IMR-90 (cell line): ENCODE measurements at regions not wholly inside any gene's neighbourhood (a gene's known extent, or its start where the extent isn't known, plus 50 kb on each side); places are given as distances from the start of the nearest gene placed in this dataset.

Source experiments
- ATAC-seq: fragments of 200-7000 bp; cut with Tn5 transposase; 2 replicates; pipeline ENCODE4 v1.9.1; 2020; ENCODE audit warnings: low read depth, mild to moderate bottlenecking, moderate library complexity
- BruUV-seq: library from RNA; stranded (reverse); fragments of 400-500 nt; replicated peaks from 2 replicates; lab custom pipeline; 2021; lab: Mats Ljungman, UMichigan
- CTCF ChIA-PET: fragments of 300-600 bp; formaldehyde crosslinking; extraction: SDS; loops from one replicate; lab custom pipeline; 2021; ENCODE audit warnings: antibody characterized with exemption; lab: Yijun Ruan, JAX
- POLR2A ChIA-PET: fragments of 300-600 bp; sonication (Branson Sonifier 250); formaldehyde crosslinking; loops from one replicate; lab custom pipeline; 2022; ENCODE audit warnings: antibody characterized with exemption; ENCODE audit not compliant: unreplicated experiment; lab: Charles Lee
- DNase-seq: peaks from one replicate; pipeline ENCODE4 v3.0.0; 2013
- H2AFZ ChIP-seq: replicated peaks from 2 replicates; pipeline ENCODE3; 2013; ENCODE audit warnings: low read length, mild to moderate bottlenecking; ENCODE audit not compliant: poor library complexity
- H2AK5ac ChIP-seq: 2 replicates; pipeline ENCODE4 v1.6.1; 2013; ENCODE audit warnings: low read depth, low read length, inconsistent platforms
- H2AK9ac ChIP-seq: replicated peaks from 2 replicates; pipeline ENCODE3; 2013; ENCODE audit warnings: mild to moderate bottlenecking, low read depth, low read length, moderate library complexity; ENCODE audit not compliant: poor library complexity
- H2BK120ac ChIP-seq: 2 replicates; pipeline ENCODE4 v1.6.1; 2013; ENCODE audit warnings: low read depth, low read length, inconsistent platforms
- H2BK15ac ChIP-seq: 3 replicates; pipeline ENCODE4 v1.6.1; 2013; ENCODE audit warnings: low read depth, low read length, inconsistent platforms
- H2BK20ac ChIP-seq: 2 replicates; pipeline ENCODE4 v1.6.1; 2013; ENCODE audit warnings: low read depth, mild to moderate bottlenecking, inconsistent platforms, low read length, moderate library complexity
- H2BK5ac ChIP-seq: 2 replicates; pipeline ENCODE4 v1.6.1; 2013; ENCODE audit warnings: mild to moderate bottlenecking, low read depth, low read length, inconsistent platforms; ENCODE audit not compliant: poor library complexity, severe bottlenecking
- H3K14ac ChIP-seq: replicated peaks from 2 replicates; pipeline ENCODE4 v1.6.1; 2013; ENCODE audit warnings: low read depth, low read length, inconsistent platforms
- H3K18ac ChIP-seq: 2 replicates; pipeline ENCODE4 v1.6.1; 2013; ENCODE audit warnings: low read depth, low read length, control low read depth
- H3K23ac ChIP-seq: 2 replicates; pipeline ENCODE4 v1.6.1; 2013; ENCODE audit warnings: low read depth, low read length, inconsistent platforms
- H3K27ac ChIP-seq: 2 replicates; pipeline ENCODE4 v1.5.1; 2013; ENCODE audit warnings: mild to moderate bottlenecking, control low read depth, low read length; ENCODE audit not compliant: insufficient read depth
- H3K27me3 ChIP-seq: 2 replicates; pipeline ENCODE4 v1.6.1; 2013; ENCODE audit warnings: low read length; ENCODE audit not compliant: control insufficient read depth, insufficient read depth
- H3K36me3 ChIP-seq: 2 replicates; pipeline ENCODE4 v1.6.1; 2013; ENCODE audit warnings: low read length, mixed read lengths; ENCODE audit not compliant: control insufficient read depth, insufficient read depth
- H3K4ac ChIP-seq: 2 replicates; pipeline ENCODE4 v1.6.1; 2013; ENCODE audit warnings: low read depth, low read length, inconsistent platforms
- H3K4me1 ChIP-seq: 2 replicates; pipeline ENCODE4 v1.6.1; 2013; ENCODE audit warnings: low read length, mixed read lengths; ENCODE audit not compliant: control insufficient read depth, insufficient read depth
- H3K4me2 ChIP-seq: 2 replicates; pipeline ENCODE4 v1.6.1; 2013; ENCODE audit warnings: low read depth, mild to moderate bottlenecking, control low read depth, low read length, moderate library complexity
- H3K4me3 ChIP-seq: 2 replicates; pipeline ENCODE4 v1.5.1; 2013; ENCODE audit warnings: low read depth, mild to moderate bottlenecking, control low read depth, low read length, moderate library complexity; ENCODE audit not compliant: insufficient read depth
- H3K56ac ChIP-seq: 2 replicates; pipeline ENCODE4 v1.6.1; 2013; ENCODE audit warnings: low read length, inconsistent platforms; ENCODE audit not compliant: insufficient read depth; ENCODE audit errors: extremely low read depth
- H3K79me1 ChIP-seq, 2 experiments: 2 replicates each; pipeline ENCODE4 v1.6.1; 2013; ENCODE audit warnings: low read length in 2 of 2, inconsistent platforms in 1 of 2, low read depth in 1 of 2
- H3K9ac ChIP-seq: 2 replicates; pipeline ENCODE4 v1.6.1; 2013; ENCODE audit warnings: low read depth, low read length, control low read depth
- H3K9me1 ChIP-seq: 2 replicates; pipeline ENCODE4 v1.6.1; 2013; ENCODE audit warnings: low read length, inconsistent platforms; ENCODE audit not compliant: insufficient read depth
- H3K9me3 ChIP-seq: 2 replicates; pipeline ENCODE4 v1.6.1; 2013; ENCODE audit warnings: low read length; ENCODE audit not compliant: control insufficient read depth, insufficient read depth
- H4K20me1 ChIP-seq: 2 replicates; pipeline ENCODE4 v1.6.1; 2013; ENCODE audit warnings: low read length, inconsistent platforms; ENCODE audit not compliant: insufficient read depth
- H4K5ac ChIP-seq: 2 replicates; pipeline ENCODE4 v1.6.1; 2013; ENCODE audit warnings: mild to moderate bottlenecking, low read depth, low read length, control low read depth
- H4K8ac ChIP-seq, 2 experiments: 2 replicates each; pipeline ENCODE4 v1.6.1; 2013; ENCODE audit warnings: low read depth in 2 of 2, low read length in 2 of 2, control low read depth in 1 of 2, inconsistent platforms in 1 of 2
- H4K91ac ChIP-seq: 2 replicates; pipeline ENCODE4 v1.6.1; 2013; ENCODE audit warnings: low read depth, low read length, inconsistent platforms; ENCODE audit not compliant: insufficient read depth
- BHLHE40 ChIP-seq: fragments of 150-350 bp; IDR thresholded peaks from 2 replicates; pipeline ENCODE4 v1.6.1; 2016; ENCODE audit warnings: mild to moderate bottlenecking, low read depth, low read length
- CEBPB ChIP-seq: IDR thresholded peaks from 2 replicates; pipeline ENCODE4 v1.6.1; 2012; ENCODE audit warnings: low read depth, low read length, improper control_type of control experiment
- CHD1 ChIP-seq: IDR thresholded peaks from 2 replicates; pipeline ENCODE4 v1.6.1; 2012; ENCODE audit warnings: low read depth, low read length, improper control_type of control experiment
- ELK1 ChIP-seq: fragments of 150-350 bp; IDR thresholded peaks from 2 replicates; pipeline ENCODE4 v1.6.1; 2016; ENCODE audit warnings: low read depth, mild to moderate bottlenecking, low read length, moderate library complexity, borderline replicate concordance
- FOS ChIP-seq: fragments of 150-350 bp; IDR thresholded peaks from 2 replicates; pipeline ENCODE4 v1.6.1; 2016; ENCODE audit warnings: low read depth, low read length
- MAFK ChIP-seq: IDR thresholded peaks from 2 replicates; pipeline ENCODE4 v1.6.1; 2012; ENCODE audit warnings: low read depth, low read length, improper control_type of control experiment
- MXI1 ChIP-seq: IDR thresholded peaks from 2 replicates; pipeline ENCODE4 v1.6.1; 2012; ENCODE audit warnings: low read depth, mild to moderate bottlenecking, low read length, moderate library complexity, borderline replicate concordance
- POLR2A ChIP-seq: IDR thresholded peaks from 2 replicates; pipeline ENCODE4 v1.6.1; 2012; ENCODE audit warnings: mild to moderate bottlenecking, low read depth, low read length
- RAD21 ChIP-seq: IDR thresholded peaks from 2 replicates; pipeline ENCODE4 v1.6.1; 2012; ENCODE audit warnings: low read length, improper control_type of control experiment
- RCOR1 ChIP-seq: IDR thresholded peaks from 2 replicates; pipeline ENCODE4 v1.6.1; 2012; ENCODE audit warnings: mild to moderate bottlenecking, low read length, improper control_type of control experiment; ENCODE audit not compliant: insufficient replicate concordance
- RFX5 ChIP-seq: IDR thresholded peaks from 2 replicates; pipeline ENCODE4 v1.8.0; 2012; ENCODE audit warnings: low read depth, mild to moderate bottlenecking, low read length, moderate library complexity
- WGBS, 2 experiments: methylation state at CpG; one replicate each; pipeline versions ENCODE4 v1.1.5 to v1.1.7; 2013; ENCODE audit warnings: missing lambda C conversion rate in 2 of 2; ENCODE audit not compliant: insufficient read length in 1 of 2; ENCODE audit errors: extremely low coverage in 2 of 2; 5-methylcytosine and 5-hydroxymethylcytosine counted together
- dilution Hi-C: fragments of 300-500 bp; cut with HindIII; formaldehyde crosslinking; loops from one replicate; pipeline ENCODE4 v1.14.3; 2018; ENCODE audit warnings: low sequenced_read_pairs; ENCODE audit not compliant: unreplicated experiment
- in situ Hi-C: fragments of 300-500 bp; cut with MboI; formaldehyde crosslinking; loops from 3 replicates; pipeline ENCODE4 v1.14.3; 2019; ENCODE audit warnings: low sequenced_read_pairs, inconsistent platforms, mixed read lengths
- intact Hi-C: fragments of 100-400 bp; cut with micrococcal nuclease; formaldehyde crosslinking; loops from 2 replicates; pipeline ENCODE4 v1.10.0; 2022
- TF ChIP-seq, protein P1 (sequence below): fragments of 150-350 bp; IDR thresholded peaks from 2 replicates; pipeline ENCODE4 v1.6.1; 2017; ENCODE audit warnings: mild to moderate bottlenecking, antibody characterized with exemption, low read length, low read depth

GRCh38 chr6:150767571-150768018 is 97.9 kb upstream of the MTHFD1L start:
- H3K4ac ChIP-seq: no peak overlapping the region
- no peaks in the 10 kb centered on the region; the same call in 1 of the 2 replicates for H3K9me1 ChIP-seq
- no peaks in the 10 kb centered on the region for H3K79me1 ChIP-seq
- DNase-seq: no peak
- no peak overlapping the region for H3K14ac ChIP-seq
- no peak overlapping the region; the same call in 1 of the 2 replicates for H3K18ac ChIP-seq
- no peaks in the 10 kb centered on the region for H3K27me3 ChIP-seq
- H4K20me1 ChIP-seq: no peaks in the 10 kb centered on the region
- H3K36me3 ChIP-seq: no peaks in the 10 kb centered on the region
- 20% methylated on average over 3 of the region's 7 CpGs; no CpG with 5 or more reads in 1 of the 2 experiments for WGBS, 2 experiments
- H2BK120ac ChIP-seq: no peak overlapping the region
- no peak overlapping the region for H3K27ac ChIP-seq
- no peak overlapping the region for H4K8ac ChIP-seq
- no peak overlapping the region for H2AK5ac ChIP-seq
- H2BK20ac ChIP-seq: no peak overlapping the region
- in situ Hi-C loops: no loop called here
- H3K9ac ChIP-seq: no peak overlapping the region
- H3K9me3 ChIP-seq: no peaks in the 10 kb centered on the region
- H4K91ac ChIP-seq: no peak overlapping the region
- peak; percentile 56 for ATAC-seq
- H2BK15ac ChIP-seq: no peak overlapping the region
- H3K23ac ChIP-seq: no peak overlapping the region
- H3K56ac ChIP-seq: no peak overlapping the region
- H4K5ac ChIP-seq: no peak overlapping the region; the same call in 1 of the 2 replicates
- H3K4me2 ChIP-seq: peak overlapping the region; percentile 21; the same call in 1 of the 2 replicates
- BruUV-seq: no TSS peak
- peak overlapping the region; percentile 60 for H2AFZ ChIP-seq
- intact Hi-C loops: no loop called here
- no peak for TF ChIP-seq POLR2A
- TF ChIP-seq CHD1: no peak
- TF ChIP-seq, protein P1, sequence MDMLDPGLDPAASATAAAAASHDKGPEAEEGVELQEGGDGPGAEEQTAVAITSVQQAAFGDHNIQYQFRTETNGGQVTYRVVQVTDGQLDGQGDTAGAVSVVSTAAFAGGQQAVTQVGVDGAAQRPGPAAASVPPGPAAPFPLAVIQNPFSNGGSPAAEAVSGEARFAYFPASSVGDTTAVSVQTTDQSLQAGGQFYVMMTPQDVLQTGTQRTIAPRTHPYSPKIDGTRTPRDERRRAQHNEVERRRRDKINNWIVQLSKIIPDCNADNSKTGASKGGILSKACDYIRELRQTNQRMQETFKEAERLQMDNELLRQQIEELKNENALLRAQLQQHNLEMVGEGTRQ: no peak
- no peak for TF ChIP-seq ELK1
- no peak for TF ChIP-seq RAD21
- no peak for TF ChIP-seq RCOR1
- TF ChIP-seq RFX5: no peak
- TF ChIP-seq MAFK: no peak
- TF ChIP-seq CEBPB: no peak
- TF ChIP-seq MXI1: no peak
- TF ChIP-seq FOS: no peak
- no peak for TF ChIP-seq BHLHE40
- CTCF ChIA-PET: interaction anchor here (0.6 kb wide), 1 partner anchor 35 kb away, joined by 3 read pairs; no protein-coding TSS in a partner anchor
- H3K4me1 ChIP-seq: no peaks in the 10 kb centered on the region
- POLR2A ChIA-PET: no interaction called here
- H2BK5ac ChIP-seq: no peak overlapping the region
- no peak overlapping the region for H2AK9ac ChIP-seq
- dilution Hi-C loops: no loop called here
- H3K4me3 ChIP-seq: no peak overlapping the region
